ENCODE measurements at regions not wholly inside any gene's neighbourhood (a gene's known extent, or its start where the extent isn't known, plus 50 kb on each side); places are given as distances from the start of the nearest gene placed in this dataset.

- TF ChIP-seq CTCF (conservative IDR thresholded peaks at IDR 0.05) (no peak), EZH2 (IDR thresholded peaks at IDR 0.05; ENCODE audit: low read depth) (no peak)
Observed at GRCh38 chr2:236656166-236656565, 86.5 kb downstream of the ACKR3 start.
